ENCODE measurements at regions not wholly inside any gene's neighbourhood (a gene's known extent, or its start where the extent isn't known, plus 50 kb on each side); places are given as distances from the start of the nearest gene placed in this dataset.

- no peak overlapping the region for H3K4me3 ChIP-seq (ENCODE audit: insufficient read depth in 1 of 2, low read depth in 1 of 2, low read length in 2 of 2)
- DNase-seq: no peak
- no peak overlapping the region for H2BK12ac ChIP-seq (ENCODE audit: low read length in 2 of 2)
- H2BK15ac ChIP-seq (ENCODE audit: low read depth, poor library complexity, severe bottlenecking): no peak overlapping the region
- H3K14ac ChIP-seq (ENCODE audit: low read length in 2 of 2): no peak overlapping the region
- no peak overlapping the region for H2BK120ac ChIP-seq (ENCODE audit: low read depth, low read length)
- H3K18ac ChIP-seq (ENCODE audit: low read depth in 1 of 2, low read length in 2 of 2): no peak overlapping the region
- H3K4ac ChIP-seq (ENCODE audit: low read depth in 1 of 2, low read length in 2 of 2): no peak overlapping the region
- no peak overlapping the region for H2BK5ac ChIP-seq (ENCODE audit: low read depth, low read length, poor library complexity, severe bottlenecking)
- H3K9ac ChIP-seq (ENCODE audit: low read length): no peak overlapping the region
- no peaks in the 10 kb centered on the region for H3K4me1 ChIP-seq (ENCODE audit: control insufficient read depth, insufficient read depth, low read depth, low read length)
- WGBS: 100% methylated on average over 1 of the region's 1 CpG
- H3K27me3 ChIP-seq (ENCODE audit: control insufficient read depth in 1 of 2, insufficient read depth in 1 of 2, low read length in 2 of 2): no peaks in the 10 kb centered on the region
- no peak overlapping the region for H4K8ac ChIP-seq (ENCODE audit: low read length)
- no peak overlapping the region for H2AK5ac ChIP-seq (ENCODE audit: low read length, severe bottlenecking)
- no peak overlapping the region for H4K91ac ChIP-seq (ENCODE audit: low read length)
- H3K23ac ChIP-seq (ENCODE audit: low read length in 2 of 2): no peak overlapping the region
- H3K9me3 ChIP-seq (ENCODE audit: control insufficient read depth, low read length): no peaks in the 10 kb centered on the region
- no peak overlapping the region for H3K4me2 ChIP-seq (ENCODE audit: low read length, poor library complexity, severe bottlenecking)
- H3K79me1 ChIP-seq (replicated peaks; ENCODE audit: low read length, poor library complexity, severe bottlenecking): no peaks in the 10 kb centered on the region
- no peak overlapping the region for H2AFZ ChIP-seq (ENCODE audit: low read depth, low read length)
- H3K36me3 ChIP-seq (ENCODE audit: control insufficient read depth in 1 of 2, insufficient read depth in 2 of 2, low read depth in 1 of 2, low read length in 2 of 2): no peaks in the 10 kb centered on the region
- no peak overlapping the region for H3K27ac ChIP-seq (ENCODE audit: low read length, poor library complexity, severe bottlenecking)
These were observed 657.2 kb downstream of the IRS1 start for GRCh38 chr2:226142463-226142862.

GRCh38 chr2:226140594-226140993 is 659.0 kb downstream of the IRS1 start:
- Histone ChIP-seq H3K9me3 (ENCODE audit: control insufficient read depth, low read length) (no peaks in the 10 kb centered on the region), H4K8ac (ENCODE audit: low read length) (no peak overlapping the region), H2AK5ac (ENCODE audit: low read length, severe bottlenecking) (no peak overlapping the region), H3K27ac (ENCODE audit: low read length, poor library complexity, severe bottlenecking) (no peak overlapping the region), H2BK12ac (ENCODE audit: low read length in 2 of 2) (no peak overlapping the region), H3K18ac (ENCODE audit: low read depth in 1 of 2, low read length in 2 of 2) (no peak overlapping the region), H3K4me3 (ENCODE audit: insufficient read depth in 1 of 2, low read depth in 1 of 2, low read length in 2 of 2) (no peak overlapping the region), H3K4me2 (ENCODE audit: low read length, poor library complexity, severe bottlenecking) (no peak overlapping the region), H3K27me3 (ENCODE audit: control insufficient read depth in 1 of 2, insufficient read depth in 1 of 2, low read length in 2 of 2) (no peaks in the 10 kb centered on the region), H3K14ac (ENCODE audit: low read length in 2 of 2) (no peak overlapping the region), H3K4me1 (ENCODE audit: control insufficient read depth, insufficient read depth, low read depth, low read length) (peaks cover 2% of the 10 kb centered on the region), H2BK120ac (ENCODE audit: low read depth, low read length) (no peak overlapping the region), H3K23ac (ENCODE audit: low read length in 2 of 2) (no peak overlapping the region), H3K79me1 (replicated peaks; ENCODE audit: low read length, poor library complexity, severe bottlenecking) (no peaks in the 10 kb centered on the region), H3K4ac (ENCODE audit: low read depth in 1 of 2, low read length in 2 of 2) (no peak overlapping the region), H3K9ac (ENCODE audit: low read length) (no peak overlapping the region), H4K91ac (ENCODE audit: low read length) (no peak overlapping the region), H2BK15ac (ENCODE audit: low read depth, poor library complexity, severe bottlenecking) (no peak overlapping the region), H2BK5ac (ENCODE audit: low read depth, low read length, poor library complexity, severe bottlenecking) (no peak overlapping the region), H2AFZ (ENCODE audit: low read depth, low read length) (no peak overlapping the region), H3K36me3 (ENCODE audit: control insufficient read depth in 1 of 2, insufficient read depth in 2 of 2, low read depth in 1 of 2, low read length in 2 of 2) (no peaks in the 10 kb centered on the region)
- DNase-seq: no peak
- WGBS: 95% methylated on average over 2 of the region's 2 CpGs

GRCh38 chr2:226139759-226140158 is 659.9 kb downstream of the IRS1 start:
- Histone ChIP-seq H3K4me2 (ENCODE audit: low read length, poor library complexity, severe bottlenecking) (no peak overlapping the region), H3K4me3 (ENCODE audit: insufficient read depth in 1 of 2, low read depth in 1 of 2, low read length in 2 of 2) (no peak overlapping the region), H2AFZ (ENCODE audit: low read depth, low read length) (no peak overlapping the region), H2BK5ac (ENCODE audit: low read depth, low read length, poor library complexity, severe bottlenecking) (no peak overlapping the region), H3K18ac (ENCODE audit: low read depth in 1 of 2, low read length in 2 of 2) (no peak overlapping the region), H3K79me1 (replicated peaks; ENCODE audit: low read length, poor library complexity, severe bottlenecking) (no peaks in the 10 kb centered on the region), H3K27me3 (ENCODE audit: control insufficient read depth in 1 of 2, insufficient read depth in 1 of 2, low read length in 2 of 2) (no peaks in the 10 kb centered on the region), H3K4ac (ENCODE audit: low read depth in 1 of 2, low read length in 2 of 2) (no peak overlapping the region), H3K36me3 (ENCODE audit: control insufficient read depth in 1 of 2, insufficient read depth in 2 of 2, low read depth in 1 of 2, low read length in 2 of 2) (no peaks in the 10 kb centered on the region), H4K91ac (ENCODE audit: low read length) (no peak overlapping the region), H2BK15ac (ENCODE audit: low read depth, poor library complexity, severe bottlenecking) (no peak overlapping the region), H3K27ac (ENCODE audit: low read length, poor library complexity, severe bottlenecking) (no peak overlapping the region), H2BK120ac (ENCODE audit: low read depth, low read length) (no peak overlapping the region), H2AK5ac (ENCODE audit: low read length, severe bottlenecking) (no peak overlapping the region), H2BK12ac (ENCODE audit: low read length in 2 of 2) (no peak overlapping the region), H3K9ac (ENCODE audit: low read length) (no peak overlapping the region), H4K8ac (ENCODE audit: low read length) (no peak overlapping the region), H3K9me3 (ENCODE audit: control insufficient read depth, low read length) (no peaks in the 10 kb centered on the region), H3K4me1 (ENCODE audit: control insufficient read depth, insufficient read depth, low read depth, low read length) (peaks cover 2% of the 10 kb centered on the region), H3K14ac (ENCODE audit: low read length in 2 of 2) (no peak overlapping the region), H3K23ac (ENCODE audit: low read length in 2 of 2) (no peak overlapping the region)
- no peak for DNase-seq

GRCh38 chr2:226137201-226137811 is 662.3 kb downstream of the IRS1 start:
- WGBS: 89% methylated on average over 4 of the region's 4 CpGs
- no peaks in the 10 kb centered on the region for H3K36me3 ChIP-seq (ENCODE audit: control insufficient read depth in 1 of 2, insufficient read depth in 2 of 2, low read depth in 1 of 2, low read length in 2 of 2)
- no peaks in the 10 kb centered on the region for H3K27me3 ChIP-seq (ENCODE audit: control insufficient read depth in 1 of 2, insufficient read depth in 1 of 2, low read length in 2 of 2)

More at GRCh38 chr2:226137201-226137811, 662.3 kb downstream of the IRS1 start:
- Histone ChIP-seq H2AFZ (ENCODE audit: low read depth, low read length) (no peak overlapping the region), H3K23ac (ENCODE audit: low read length in 2 of 2) (no peak overlapping the region), H2AK5ac (ENCODE audit: low read length, severe bottlenecking) (no peak overlapping the region), H3K9ac (ENCODE audit: low read length) (no peak overlapping the region), H2BK15ac (ENCODE audit: low read depth, poor library complexity, severe bottlenecking) (no peak overlapping the region), H2BK120ac (ENCODE audit: low read depth, low read length) (no peak overlapping the region), H3K14ac (ENCODE audit: low read length in 2 of 2) (no peak overlapping the region), H3K4me3 (ENCODE audit: insufficient read depth in 1 of 2, low read depth in 1 of 2, low read length in 2 of 2) (no peak overlapping the region), H3K4me1 (ENCODE audit: control insufficient read depth, insufficient read depth, low read depth, low read length) (peaks cover 2% of the 10 kb centered on the region), H3K4me2 (ENCODE audit: low read length, poor library complexity, severe bottlenecking) (no peak overlapping the region), H4K8ac (ENCODE audit: low read length) (no peak overlapping the region), H3K4ac (ENCODE audit: low read depth in 1 of 2, low read length in 2 of 2) (no peak overlapping the region), H3K9me3 (ENCODE audit: control insufficient read depth, low read length) (no peaks in the 10 kb centered on the region), H2BK5ac (ENCODE audit: low read depth, low read length, poor library complexity, severe bottlenecking) (no peak overlapping the region), H4K91ac (ENCODE audit: low read length) (no peak overlapping the region), H3K79me1 (replicated peaks; ENCODE audit: low read length, poor library complexity, severe bottlenecking) (no peaks in the 10 kb centered on the region), H3K27ac (ENCODE audit: low read length, poor library complexity, severe bottlenecking) (no peak overlapping the region), H2BK12ac (ENCODE audit: low read length in 2 of 2) (no peak overlapping the region), H3K18ac (ENCODE audit: low read depth in 1 of 2, low read length in 2 of 2) (no peak overlapping the region)
- no peak for DNase-seq

All from mesenchymal stem cell (in vitro differentiated cells and primary cell).